HG02798 (cell line): ENCODE measurements at regions not wholly inside any gene's neighbourhood (a gene's known extent, or its start where the extent isn't known, plus 50 kb on each side); places are given as distances from the start of the nearest gene placed in this dataset.
"Not testable (repeated sequence)": the region's sequence is repeated elsewhere in the genome, so short reads cannot be mapped to it uniquely, and the experiment has no call there.

ENCODE experiments used
- ATAC-seq: cut with Tn5 transposase; IDR thresholded peaks from one replicate; pipeline ENCODE4 v1.9.1; 2021; ENCODE audit warnings: mild to moderate bottlenecking; ENCODE audit not compliant: unreplicated experiment, poor library complexity

DNA sequence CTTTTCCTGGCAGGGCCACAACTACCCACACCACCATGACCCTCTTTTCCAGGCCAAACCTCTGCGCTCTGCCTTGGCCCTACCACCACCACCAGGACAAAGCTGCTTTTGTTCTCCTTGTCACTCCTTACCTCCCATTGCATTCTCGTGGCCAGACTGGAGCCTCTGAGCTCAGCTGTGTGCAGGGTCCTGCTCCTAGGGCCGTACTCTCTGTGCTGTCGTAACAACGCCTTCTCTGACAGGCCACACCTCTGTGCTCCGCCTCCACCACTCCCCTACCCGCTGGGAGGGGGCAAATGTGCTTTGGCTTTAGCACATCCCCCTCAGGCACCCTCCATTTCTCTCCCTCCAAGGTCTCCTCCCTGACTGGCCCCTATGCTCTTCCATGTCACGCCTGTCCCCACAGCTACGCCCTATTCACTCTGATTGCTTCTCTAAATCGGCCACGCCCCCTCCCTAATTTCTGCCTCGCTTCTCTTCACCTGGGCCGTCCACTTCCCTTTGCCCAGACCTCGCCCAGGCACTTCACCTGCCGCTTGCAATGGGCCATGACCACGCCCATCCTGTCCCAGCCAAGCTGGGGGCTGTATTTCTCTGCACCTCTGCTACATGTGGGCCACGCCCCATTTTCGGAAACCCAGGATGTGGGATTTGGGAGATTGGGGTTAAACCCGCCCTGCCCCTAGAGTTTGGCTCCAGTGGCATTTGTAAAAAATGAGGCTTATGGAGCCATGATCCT is 472.3 kb downstream of the KLF12 start:
- no peak for ATAC-seq

DNA sequence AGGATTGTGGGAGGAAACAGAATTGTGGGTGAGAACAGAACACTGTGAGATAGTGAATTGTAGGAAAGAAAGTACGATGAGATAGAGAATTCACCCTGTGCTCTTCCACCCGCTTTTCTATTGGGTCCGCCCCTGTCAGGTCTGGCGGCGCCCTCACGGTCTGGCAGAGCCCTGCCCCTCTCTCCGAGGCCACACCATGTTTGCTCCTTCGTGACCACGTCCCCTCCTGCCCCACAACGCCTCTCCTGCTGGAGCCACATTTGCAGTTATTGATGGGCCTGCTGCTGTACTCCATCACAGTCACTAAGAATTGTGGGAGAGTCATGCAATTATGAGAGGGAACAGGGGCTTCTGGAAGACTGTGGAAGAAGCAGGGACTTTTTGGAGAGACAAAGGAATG is 473.1 kb downstream of the KLF12 start:
- ATAC-seq = no peak

DNA sequence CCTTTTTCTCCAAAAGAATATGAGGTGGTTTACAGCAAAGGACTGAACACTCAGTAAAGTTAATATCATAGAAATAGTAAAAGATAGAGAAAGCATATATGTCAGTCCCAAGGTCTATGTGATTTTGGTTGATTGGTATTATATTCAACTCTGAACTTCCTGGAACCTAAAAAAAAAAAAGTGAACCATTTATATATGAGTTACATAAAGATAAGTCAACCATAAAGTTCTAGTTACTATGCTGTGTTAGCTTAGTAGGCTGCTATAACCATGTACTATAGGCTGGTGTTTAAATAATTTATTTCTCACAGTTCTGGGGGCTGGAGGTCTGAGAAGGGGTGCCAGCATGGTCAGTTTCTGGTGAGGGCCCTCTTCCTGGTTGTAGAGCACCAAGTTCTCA is 475.6 kb downstream of the KLF12 start:
- ATAC-seq = no peak

DNA sequence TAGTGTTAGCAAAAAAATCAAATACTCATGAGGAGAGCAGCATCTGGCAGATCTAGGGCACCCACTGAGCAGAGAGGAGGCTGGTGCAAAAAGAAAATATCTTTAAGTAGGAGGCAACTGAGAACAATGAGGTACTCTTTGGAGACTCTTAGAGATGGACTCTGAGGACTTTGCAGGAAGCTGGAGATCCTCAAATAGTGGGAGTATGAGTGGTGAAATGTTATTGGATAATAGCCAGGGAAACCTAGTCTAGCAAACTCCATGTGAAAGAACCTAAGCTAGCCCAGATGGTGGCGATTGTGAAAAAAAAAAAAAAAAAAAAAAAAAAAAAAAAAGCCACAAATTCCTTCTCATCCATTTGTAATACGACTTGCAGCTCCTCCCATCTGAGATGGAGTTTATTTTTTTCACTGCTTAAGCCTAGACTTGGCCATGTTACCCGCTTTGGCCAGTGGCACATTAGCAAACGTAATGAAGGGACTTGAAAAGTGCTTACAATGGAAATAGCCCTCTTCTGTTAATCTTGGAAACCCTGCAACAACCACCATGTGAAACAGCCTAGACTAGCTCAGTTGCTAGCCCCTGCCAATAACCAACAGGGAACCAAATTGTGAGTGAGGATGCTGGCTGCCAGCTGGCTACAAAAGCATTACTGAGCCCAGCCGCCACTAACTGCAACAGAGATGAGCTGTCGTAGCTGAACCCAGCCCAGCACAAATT is 476.2 kb downstream of the KLF12 start:
- ATAC-seq = no peak

DNA sequence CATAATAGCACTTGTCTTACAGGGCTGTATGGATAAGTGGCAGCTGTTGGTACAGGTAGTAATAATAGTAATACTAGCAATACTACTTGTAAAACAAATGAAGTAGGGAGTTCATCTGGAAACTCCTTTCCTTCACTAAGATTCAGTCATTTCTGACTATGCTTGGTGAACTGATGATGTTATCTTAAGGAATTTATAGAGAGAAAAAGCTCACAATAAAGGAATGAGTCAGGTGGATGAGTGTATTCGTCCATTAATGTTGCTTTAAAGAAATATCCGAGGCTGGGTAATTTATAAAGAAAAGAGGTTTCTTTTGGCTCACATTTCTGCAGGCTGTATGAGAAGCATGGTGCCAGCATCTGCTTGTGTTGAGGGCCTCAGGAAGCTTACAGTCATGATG is 477.3 kb downstream of the KLF12 start:
- ATAC-seq = no peak

- ATAC-seq = no peak
Measured at GRCh38 chr13:73653688-73654087, 480.5 kb downstream of the KLF12 start.

DNA sequence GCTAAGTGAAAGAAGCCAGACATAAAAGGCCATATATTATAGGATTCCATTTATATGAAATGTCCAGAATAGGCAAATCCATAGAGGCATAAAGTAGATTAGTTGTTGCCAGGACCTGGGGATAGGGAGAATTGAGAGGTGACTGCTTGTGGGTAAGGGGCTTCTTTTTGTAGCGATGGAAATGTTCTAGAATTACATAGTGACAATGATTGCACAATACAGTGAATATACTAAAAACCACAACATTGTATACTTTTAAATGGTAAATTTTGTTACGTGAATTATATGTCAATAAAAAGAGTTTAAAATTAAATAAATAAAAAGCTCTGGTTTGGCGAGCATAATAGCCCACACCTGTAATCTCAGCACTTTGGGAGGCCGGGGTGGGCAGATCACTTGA is 486.8 kb downstream of the KLF12 start:
- no peak for ATAC-seq

- ATAC-seq = not testable (repeated sequence)
Measured at GRCh38 chr13:73640476-73641179, 493.6 kb downstream of the KLF12 start.

DNA sequence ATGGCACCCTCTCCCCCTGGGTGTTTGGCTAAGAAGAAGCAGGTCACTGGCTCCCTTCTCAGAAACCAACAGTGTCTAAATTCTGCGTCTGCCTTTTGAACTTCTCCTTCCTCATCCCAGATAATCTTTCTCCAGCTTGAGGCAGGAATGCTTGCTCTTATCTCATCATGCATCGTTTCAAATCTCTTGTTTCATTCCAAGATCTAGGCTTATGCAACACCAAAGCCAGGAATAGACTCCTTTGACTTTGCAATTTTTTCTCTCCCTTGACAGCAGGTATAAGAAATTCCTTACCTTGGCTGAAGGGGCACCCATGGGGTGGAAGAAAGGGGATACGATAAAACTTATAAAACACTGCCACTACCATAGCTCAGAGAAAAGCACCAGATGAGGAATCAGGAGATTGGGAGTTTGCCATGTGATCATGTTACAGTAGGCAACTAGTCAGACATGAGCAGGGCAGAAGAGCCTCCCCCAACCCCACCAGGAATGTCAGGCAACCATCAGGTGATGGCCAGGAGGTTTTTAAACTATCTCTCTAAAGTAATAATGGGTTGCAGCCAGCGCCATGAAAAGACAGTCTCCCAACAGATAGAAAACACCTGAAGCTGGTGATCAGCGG is 498.9 kb downstream of the KLF12 start:
- ATAC-seq = no peak

- no peak for ATAC-seq
Measured at GRCh38 chr13:73633817-73634460, 500.3 kb downstream of the KLF12 start.

DNA sequence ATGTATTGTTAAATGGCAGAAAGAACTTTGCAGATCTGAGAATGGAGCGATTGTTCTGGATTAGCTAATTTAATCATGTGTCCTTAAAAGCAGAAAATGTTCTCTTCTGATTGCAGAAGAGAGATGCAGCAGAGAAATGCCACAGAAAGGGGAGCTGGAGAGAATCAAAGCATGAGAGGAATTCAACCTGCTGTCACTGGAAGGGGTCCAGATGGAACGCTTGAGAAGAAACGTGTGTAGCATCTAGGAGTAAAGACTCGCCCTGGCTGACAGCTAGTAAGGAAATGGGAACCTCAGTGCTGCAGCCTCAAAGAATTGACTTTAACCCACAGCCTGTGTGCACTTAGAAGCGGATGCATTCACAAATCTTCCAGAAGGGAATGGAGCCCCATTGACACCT is 502.8 kb downstream of the KLF12 start:
- ATAC-seq = no peak

- no peak for ATAC-seq
Measured at GRCh38 chr13:73625562-73626339, 508.5 kb downstream of the KLF12 start.

DNA sequence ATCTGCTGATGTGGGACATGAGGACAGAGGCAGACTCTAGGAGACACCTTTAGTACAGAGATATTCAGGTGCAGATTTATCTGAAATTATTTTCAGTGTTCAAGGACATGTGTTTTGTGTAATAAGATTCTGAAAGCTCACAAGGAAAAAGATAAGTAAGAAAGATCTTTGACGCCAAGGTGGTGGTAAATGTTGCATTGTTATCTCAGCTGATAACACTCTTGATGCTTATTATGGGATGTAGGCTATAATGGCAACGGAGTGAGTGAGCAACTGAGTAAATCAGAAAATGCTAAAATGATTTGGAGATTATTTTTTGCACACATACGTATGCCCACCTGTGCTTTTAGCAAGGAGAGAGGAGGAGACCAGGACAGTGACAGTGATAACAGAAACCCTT is 510.9 kb downstream of the KLF12 start:
- no peak for ATAC-seq

GRCh38 chr13:73622381-73622780 is 511.8 kb downstream of the KLF12 start:
- no peak for ATAC-seq

DNA sequence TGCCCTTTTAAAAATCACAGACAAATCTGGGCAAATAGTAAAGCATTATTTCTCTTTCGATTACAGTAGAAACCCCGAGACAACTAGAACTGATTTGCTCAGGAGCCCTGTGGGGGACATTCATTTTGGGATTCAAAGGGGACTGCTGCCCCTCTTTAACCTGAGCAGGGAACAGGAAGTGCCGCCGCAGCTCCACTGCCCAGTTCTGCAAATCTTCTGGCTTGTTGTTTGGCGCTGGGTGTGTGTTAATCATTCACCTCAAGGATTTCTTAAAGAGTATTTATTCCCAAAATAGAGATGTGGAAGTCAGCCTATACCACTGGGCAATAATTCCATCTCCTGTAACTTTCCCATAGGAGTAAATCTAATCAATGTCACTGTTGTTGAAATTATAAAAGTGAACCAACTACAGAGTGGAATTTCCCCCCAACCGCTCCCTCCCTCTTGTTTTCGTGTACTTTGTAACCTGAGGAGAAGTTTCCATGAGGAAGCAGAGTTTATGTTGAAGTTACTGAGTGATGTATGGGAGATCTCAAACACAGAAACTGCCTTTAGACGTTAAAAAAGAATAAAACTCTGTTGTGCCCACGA is 515.8 kb downstream of the KLF12 start:
- ATAC-seq = no peak

DNA sequence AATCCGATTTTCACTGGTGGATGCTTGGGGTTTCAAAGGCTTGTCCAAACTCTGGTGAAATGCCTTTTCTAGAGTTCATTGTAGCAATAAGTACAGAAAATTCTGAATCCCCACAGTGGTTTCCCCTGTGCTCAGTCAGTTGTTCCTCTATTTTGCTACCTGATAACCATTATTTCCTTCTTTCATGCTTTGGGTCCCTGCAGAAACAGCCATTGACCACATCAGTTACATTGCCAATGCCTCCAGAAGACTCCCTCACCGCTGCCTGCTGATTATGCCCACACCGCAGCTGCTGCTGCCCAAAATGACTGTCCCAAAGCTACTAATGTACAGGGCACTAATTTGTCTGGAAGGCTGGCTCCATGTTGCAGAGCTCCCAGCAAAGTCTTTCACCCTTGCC is 517.3 kb downstream of the KLF12 start:
- ATAC-seq = no peak

GRCh38 chr13:73610799-73611592 is 523.2 kb downstream of the KLF12 start:
- ATAC-seq = no peak

GRCh38 chr13:73608711-73609485 is 525.3 kb downstream of the KLF12 start:
- no peak for ATAC-seq
